ENCODE measurements at regions not wholly inside any gene's neighbourhood (a gene's known extent, or its start where the extent isn't known, plus 50 kb on each side); places are given as distances from the start of the nearest gene placed in this dataset.
"Not testable (repeated sequence)": the region's sequence is repeated elsewhere in the genome, so short reads cannot be mapped to it uniquely, and the experiment has no call there.

DNA sequence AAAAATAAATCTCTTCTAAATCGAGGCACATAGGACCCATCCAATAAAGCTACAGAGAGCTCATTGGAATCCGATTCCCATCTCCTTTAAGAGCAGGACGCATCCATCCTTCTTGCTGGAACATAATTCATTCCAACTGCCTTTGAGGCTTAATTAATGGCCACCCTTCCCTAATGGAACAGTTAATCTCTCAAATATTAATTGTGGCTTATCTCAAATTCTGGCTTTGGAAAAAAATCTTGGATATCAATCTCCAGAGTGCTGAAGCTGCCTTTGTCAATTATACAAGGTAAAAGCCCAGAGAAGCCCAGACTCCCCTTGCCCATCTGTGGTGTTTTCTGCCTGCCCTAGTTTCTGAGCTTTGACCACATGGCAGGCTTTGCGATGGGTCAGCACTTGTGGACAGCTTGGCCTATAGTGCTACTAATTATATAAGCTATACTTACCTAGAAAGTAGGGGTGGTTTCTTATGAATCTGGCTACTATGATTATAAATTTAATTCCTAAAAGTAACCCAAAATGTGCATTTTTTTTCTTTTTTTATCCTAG, 246.3 kb downstream of the NUAK1 start:
- Histone ChIP-seq H3K9me2 (ENCODE audit: insufficient read depth) (no peaks in the 10 kb centered on the region), H3K27me3 (ENCODE audit: insufficient read depth, low read length) (no peaks in the 10 kb centered on the region), H4K20me1 (ENCODE audit: insufficient read depth) (no peaks in the 10 kb centered on the region), H3K79me2 (ENCODE audit: insufficient read depth, low read length) (no peaks in the 10 kb centered on the region), H3K4me2 (ENCODE audit: low read length) (no peak overlapping the region), H3K4me3 (replicated peaks in 1 of 2; ENCODE audit: low read depth in 1 of 2, low read length in 2 of 2) (no peak overlapping the region), H3K4me1 (ENCODE audit: control insufficient read depth in 1 of 2, insufficient read depth in 2 of 2, low read length in 2 of 2) (no peaks in the 10 kb centered on the region), H3K36me3 (ENCODE audit: control insufficient read depth in 1 of 2, insufficient read depth in 2 of 2, low read length in 2 of 2) (no peaks in the 10 kb centered on the region), H3K9ac (ENCODE audit: low read length) (no peak overlapping the region), H2AFZ (ENCODE audit: low read depth, low read length, poor library complexity, severe bottlenecking) (no peak overlapping the region), H3K9me3 (ENCODE audit: control insufficient read depth in 1 of 2, insufficient read depth in 1 of 2, low read depth in 1 of 2, low read length in 2 of 2) (no peaks in the 10 kb centered on the region), H3K27ac (ENCODE audit: low read depth, low read length) (no peak overlapping the region)
- ChIA-PET RAD21 (ENCODE audit: low non-redundant PET in 1 of 2, low total read pairs in 2 of 2, uncharacterized antibody in 2 of 2, unreplicated experiment in 2 of 2) (no interaction called here), CTCF (no interaction called here), POLR2A (interaction anchor here (0.7 kb wide), 1 partner anchor 399 kb away, joined by 3 read pairs; no protein-coding TSS in a partner anchor)
- ATAC-seq = no peak
- no peak for DNase-seq (ENCODE audit: low read depth, low spot score)
- BruUV-seq (replicated peaks) = no TSS peak
- no peak for TF ChIP-seq REST (IDR thresholded peaks at IDR 0.05; ENCODE audit: low read depth)
- TF ChIP-seq SIN3A (IDR thresholded peaks at IDR 0.05; ENCODE audit: low read depth) = no peak
- TF ChIP-seq RAD21 (IDR thresholded peaks at IDR 0.05; ENCODE audit: low read depth) = no peak
- intact Hi-C loops (cut with micrococcal nuclease) = no loop called here

- CTCF ChIA-PET; BruUV-seq (replicated peaks); H3K9ac ChIP-seq (ENCODE audit: low read length); H3K79me2 ChIP-seq (ENCODE audit: insufficient read depth, low read length); H3K4me3 ChIP-seq (replicated peaks in 1 of 2; ENCODE audit: low read depth in 1 of 2, low read length in 2 of 2); intact Hi-C loops (cut with micrococcal nuclease); ATAC-seq; POLR2A ChIA-PET; H3K4me2 ChIP-seq (ENCODE audit: low read length); H3K36me3 ChIP-seq (ENCODE audit: control insufficient read depth in 1 of 2, insufficient read depth in 2 of 2, low read length in 2 of 2); H4K20me1 ChIP-seq (ENCODE audit: insufficient read depth); RAD21 ChIA-PET (ENCODE audit: low non-redundant PET in 1 of 2, low total read pairs in 2 of 2, uncharacterized antibody in 2 of 2, unreplicated experiment in 2 of 2); H3K27me3 ChIP-seq (ENCODE audit: insufficient read depth, low read length); H3K4me1 ChIP-seq (ENCODE audit: control insufficient read depth in 1 of 2, insufficient read depth in 2 of 2, low read length in 2 of 2); DNase-seq (ENCODE audit: low read depth, low spot score); H2AFZ ChIP-seq (ENCODE audit: low read depth, low read length, poor library complexity, severe bottlenecking); H3K9me3 ChIP-seq (ENCODE audit: control insufficient read depth in 1 of 2, insufficient read depth in 1 of 2, low read depth in 1 of 2, low read length in 2 of 2); H3K9me2 ChIP-seq (ENCODE audit: insufficient read depth); H3K27ac ChIP-seq (ENCODE audit: low read depth, low read length): not testable (repeated sequence)
These were observed 243.4 kb downstream of the NUAK1 start for GRCh38 chr12:105895197-105895832.
